Cardiac muscle cell (in vitro differentiated cells and primary cell): ENCODE measurements at regions not wholly inside any gene's neighbourhood (a gene's known extent, or its start where the extent isn't known, plus 50 kb on each side); places are given as distances from the start of the nearest gene placed in this dataset.

Experiments used
- DNase-seq, 2 donors: peaks; one replicate each; pipeline versions ENCODE4 v3.0.0 to v3.0.0-alpha.2; 2010 to 2017; ENCODE audit warnings: low read depth in 1 of 2, low spot score in 1 of 2
- H3K27ac ChIP-seq: fragments of 200-600 bp; sonication (generic); 2 replicates; pipeline ENCODE4 v1.5.1; 2016
- H3K27me3 ChIP-seq: fragments of 200-600 bp; sonication (generic); 2 replicates; pipeline ENCODE4 v1.6.0; 2016; ENCODE audit warnings: control low read depth
- H3K36me3 ChIP-seq: fragments of 200-600 bp; sonication (generic); 2 replicates; pipeline ENCODE4 v1.5.1; 2016; ENCODE audit warnings: control low read depth
- H3K4me1 ChIP-seq: fragments of 200-600 bp; sonication (generic); 2 replicates; pipeline ENCODE4 v1.8.1; 2017; ENCODE audit warnings: low read depth, mild to moderate bottlenecking, mixed run types
- H3K4me3 ChIP-seq: fragments of 200-600 bp; sonication (generic); 2 replicates; pipeline ENCODE4 v1.5.1; 2016; ENCODE audit warnings: mild to moderate bottlenecking
- H3K9me3 ChIP-seq: fragments of 200-600 bp; sonication (generic); 2 replicates; pipeline ENCODE4 v1.5.1; 2017; ENCODE audit warnings: low read depth, mild to moderate bottlenecking, control low read depth
- CTCF ChIP-seq: IDR thresholded peaks from 2 replicates; pipeline ENCODE4 v1.5.1; 2012; ENCODE audit warnings: low read depth, mild to moderate bottlenecking, low read length

GRCh38 chr12:30358671-30359070 lies 337.0 kb downstream of the IPO8 start:
- H3K27ac ChIP-seq, result no peak overlapping the region
- no peaks in the 10 kb centered on the region for H3K27me3 ChIP-seq
- H3K4me3 ChIP-seq, result no peak overlapping the region
- H3K36me3 ChIP-seq, result no peaks in the 10 kb centered on the region
- no peaks in the 10 kb centered on the region for H3K9me3 ChIP-seq
- no peak for DNase-seq
- TF ChIP-seq CTCF, result no peak
- no peaks in the 10 kb centered on the region for H3K4me1 ChIP-seq

GRCh38 chr12:30357766-30358490 lies 337.7 kb downstream of the IPO8 start:
- H3K9me3 ChIP-seq, result no peaks in the 10 kb centered on the region
- no peaks in the 10 kb centered on the region for H3K4me1 ChIP-seq
- H3K27ac ChIP-seq, result no peak overlapping the region
- no peak for TF ChIP-seq CTCF
- no peak overlapping the region for H3K4me3 ChIP-seq
- H3K36me3 ChIP-seq, result no peaks in the 10 kb centered on the region
- H3K27me3 ChIP-seq, result no peaks in the 10 kb centered on the region
- DNase-seq, result peak; percentile 36

GRCh38 chr12:30345744-30346471 lies 349.8 kb downstream of the IPO8 start:
- no peaks in the 10 kb centered on the region for H3K36me3 ChIP-seq
- H3K4me3 ChIP-seq, result no peak overlapping the region
- no peak for TF ChIP-seq CTCF
- no peaks in the 10 kb centered on the region for H3K4me1 ChIP-seq
- H3K9me3 ChIP-seq, result no peaks in the 10 kb centered on the region
- peak in 1 of 2 donors; percentile 25 for DNase-seq
- no peak overlapping the region for H3K27ac ChIP-seq
- no peaks in the 10 kb centered on the region for H3K27me3 ChIP-seq

- no peaks in the 10 kb centered on the region for H3K36me3 ChIP-seq
- H3K27ac ChIP-seq, result no peak overlapping the region
- H3K4me3 ChIP-seq, result no peak overlapping the region
Measured at GRCh38 chr12:30330565-30330964, 365.1 kb downstream of the IPO8 start.

GRCh38 chr12:30329281-30329680 lies 366.4 kb downstream of the IPO8 start:
- H3K4me1 ChIP-seq, result no peaks in the 10 kb centered on the region
- H3K27me3 ChIP-seq, result no peaks in the 10 kb centered on the region
- H3K9me3 ChIP-seq, result no peaks in the 10 kb centered on the region
- TF ChIP-seq CTCF, result no peak
- no peak overlapping the region for H3K4me3 ChIP-seq
- no peak overlapping the region for H3K27ac ChIP-seq
- DNase-seq, result peak in 1 of 2 donors; percentile 47
- H3K36me3 ChIP-seq, result no peaks in the 10 kb centered on the region

More at GRCh38 chr12:30330565-30330964, 365.1 kb downstream of the IPO8 start:
- H3K9me3 ChIP-seq, result no peaks in the 10 kb centered on the region
- no peaks in the 10 kb centered on the region for H3K27me3 ChIP-seq
- no peak for TF ChIP-seq CTCF
- H3K4me1 ChIP-seq, result no peaks in the 10 kb centered on the region
- DNase-seq, result no peak
